GM11168 (cell line): ENCODE measurements at regions not wholly inside any gene's neighbourhood (a gene's known extent, or its start where the extent isn't known, plus 50 kb on each side); places are given as distances from the start of the nearest gene placed in this dataset.
"Not testable (repeated sequence)": the region's sequence is repeated elsewhere in the genome, so short reads cannot be mapped to it uniquely, and the experiment has no call there.

Experiments
- in situ Hi-C: fragments of 300-500 bp; cut with MboI; formaldehyde crosslinking; loops from one replicate; pipeline ENCODE4 v1.12.0; 2022; ENCODE audit warnings: low sequenced_read_pairs; ENCODE audit not compliant: unreplicated experiment

DNA sequence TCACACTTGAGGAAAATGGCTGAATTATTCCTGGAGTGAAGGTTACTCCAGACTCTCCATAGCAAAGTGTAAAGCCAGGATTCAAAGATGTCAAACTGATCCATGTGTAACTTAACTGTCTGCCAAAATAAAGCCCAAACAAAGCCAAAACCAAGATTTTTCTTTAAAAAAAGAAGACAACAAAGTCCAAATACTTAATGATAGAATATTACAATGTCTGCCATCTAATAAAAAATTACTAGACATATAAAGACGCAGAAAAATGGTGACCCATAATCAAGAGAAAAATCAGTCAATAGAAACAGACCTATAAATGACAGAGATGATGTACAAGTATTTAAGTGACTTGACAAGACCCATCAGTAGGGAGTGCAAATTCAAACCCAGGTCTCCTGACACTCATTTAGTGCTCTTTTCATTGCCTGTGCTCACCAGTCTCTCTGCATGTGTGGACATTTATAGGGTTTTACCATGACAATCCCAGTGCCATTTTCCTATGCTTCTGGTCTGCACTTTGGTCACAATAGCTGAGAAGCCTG lies 85.1 kb upstream of the HES1 start:
- in situ Hi-C loops: no loop called here

DNA sequence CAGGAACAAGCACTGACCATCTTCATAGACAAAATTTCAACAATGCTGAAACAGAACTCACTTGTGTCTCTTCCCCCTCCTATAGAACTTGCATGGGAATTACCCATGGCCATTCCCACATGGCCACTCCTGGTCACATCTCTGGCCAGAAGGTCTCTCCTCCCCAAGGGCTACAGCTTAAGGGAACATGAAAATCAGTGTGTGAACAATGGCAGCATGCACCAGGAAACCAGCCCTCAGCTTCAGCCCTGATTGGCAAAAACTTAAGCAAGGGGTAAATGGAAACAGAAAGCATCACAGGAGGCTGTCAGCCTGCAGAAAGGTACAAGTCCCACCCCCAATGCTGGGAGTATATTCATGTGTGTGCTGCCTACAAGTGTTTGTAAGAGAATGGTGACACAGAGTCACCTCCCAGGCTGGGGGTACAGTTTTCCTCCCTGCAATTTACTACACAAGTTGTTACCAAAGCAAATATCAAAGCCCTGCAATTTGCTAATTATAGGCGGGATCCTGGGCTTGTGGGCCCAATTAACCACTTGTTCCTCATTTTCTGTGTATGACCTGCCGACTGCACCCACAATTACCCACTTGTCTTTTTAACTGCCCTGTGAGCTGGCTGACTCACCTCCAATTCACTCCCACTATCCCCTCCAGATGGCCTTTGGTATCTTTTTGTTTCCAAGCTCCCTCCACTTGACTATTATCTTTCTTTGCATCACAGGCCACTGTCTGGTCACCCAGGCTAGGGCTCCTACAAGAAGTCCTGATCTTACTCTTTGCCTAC lies 84.4 kb upstream of the HES1 start:
- in situ Hi-C loops: no loop called here

DNA sequence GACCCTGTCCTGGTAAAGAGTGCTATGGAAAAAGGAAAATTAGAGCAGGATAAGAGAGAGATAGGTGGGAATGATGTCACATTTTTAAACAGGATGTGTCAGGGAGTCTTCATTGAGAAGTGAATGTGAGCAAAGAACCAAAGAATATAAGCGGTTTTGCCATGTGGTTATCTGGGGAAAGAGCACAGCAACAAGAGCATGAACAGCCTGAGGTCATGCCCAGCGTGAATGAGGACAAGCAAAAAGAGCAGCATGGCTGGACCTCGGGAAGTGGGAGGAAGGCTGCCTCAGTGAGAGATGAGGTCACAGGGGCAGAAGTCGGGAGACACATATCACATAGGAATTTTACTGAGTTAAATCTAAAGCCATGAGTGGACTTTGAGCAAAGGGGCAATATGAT lies 82.8 kb upstream of the HES1 start:
- in situ Hi-C loops: no loop called here

DNA sequence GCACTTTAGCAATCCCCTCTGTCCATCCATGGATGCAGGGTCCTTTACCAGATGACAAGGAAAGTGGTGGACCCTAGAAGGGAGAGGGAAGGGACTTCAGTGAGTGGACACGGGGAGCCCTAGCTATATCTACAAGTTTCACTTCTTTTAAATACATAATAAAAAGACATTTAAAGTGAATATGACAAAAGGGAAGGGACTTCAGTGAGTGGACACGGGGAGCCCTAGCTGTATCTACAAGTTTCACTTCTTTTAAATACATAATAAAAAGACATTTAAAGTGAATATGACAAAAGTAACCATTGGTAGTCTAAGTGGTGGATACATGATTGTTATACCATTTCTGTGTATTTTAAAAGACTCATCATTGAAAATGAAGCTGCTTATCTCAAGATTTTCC lies 81.9 kb upstream of the HES1 start:
- in situ Hi-C loops: no loop called here

DNA sequence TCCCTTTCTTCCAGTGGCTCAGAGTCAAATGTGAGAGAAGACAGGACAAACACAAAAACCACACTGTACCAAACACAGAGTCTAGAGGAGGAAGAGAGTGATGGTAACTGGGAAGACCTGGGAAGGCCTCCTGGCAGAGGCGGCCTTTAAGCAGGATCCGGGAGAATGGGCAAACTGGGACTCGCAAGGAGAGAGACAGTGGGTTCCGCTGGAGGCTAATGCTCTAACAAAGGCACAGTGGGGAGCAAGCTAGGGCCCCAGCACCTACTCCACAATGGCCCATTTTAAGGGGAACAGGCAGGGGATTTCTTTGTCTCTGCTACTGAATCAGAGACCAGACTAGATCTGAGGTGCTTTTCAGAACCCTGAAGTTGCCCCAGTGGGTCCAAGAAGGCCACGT lies 81.4 kb upstream of the HES1 start:
- in situ Hi-C loops: no loop called here

DNA sequence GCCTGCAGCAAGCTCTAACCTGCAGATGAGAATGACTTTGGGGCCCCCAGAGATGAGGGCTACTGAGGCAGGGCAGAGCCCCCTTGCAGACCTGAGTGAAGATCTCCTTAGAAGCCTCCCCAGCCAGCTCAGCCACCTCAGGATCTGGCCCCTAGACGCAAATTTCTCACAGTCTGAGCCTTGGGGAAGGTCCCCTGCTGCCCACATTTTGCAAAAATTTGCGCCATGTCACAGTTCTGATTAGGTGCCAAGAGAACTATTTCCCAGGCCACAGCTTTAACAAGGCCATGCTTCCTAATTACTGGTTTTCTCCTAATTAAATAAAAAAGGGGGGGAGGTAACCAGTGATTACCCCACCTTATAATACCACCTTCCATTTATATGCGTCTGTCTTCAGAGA lies 81.0 kb upstream of the HES1 start:
- in situ Hi-C loops: no loop called here

DNA sequence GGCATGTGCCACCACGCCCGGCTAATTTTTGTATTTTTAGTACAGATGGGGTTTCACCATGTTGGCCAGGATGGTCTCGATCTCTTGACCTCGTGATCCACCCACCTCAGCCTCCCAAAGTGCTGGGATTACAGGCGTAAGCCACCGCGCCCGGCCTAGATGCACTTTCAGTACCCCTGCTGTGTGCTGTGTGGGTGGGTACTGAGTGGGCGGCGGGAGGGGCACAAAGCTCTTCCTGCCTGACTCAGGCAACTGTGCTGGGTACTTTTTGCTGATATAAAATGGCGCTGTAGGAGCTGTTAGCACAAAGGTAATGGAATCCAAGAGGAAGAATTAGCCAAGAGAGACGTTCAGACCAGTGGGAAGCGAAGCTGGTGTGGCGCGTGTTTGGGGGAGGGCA lies 79.6 kb upstream of the HES1 start:
- in situ Hi-C loops: not testable (repeated sequence)

DNA sequence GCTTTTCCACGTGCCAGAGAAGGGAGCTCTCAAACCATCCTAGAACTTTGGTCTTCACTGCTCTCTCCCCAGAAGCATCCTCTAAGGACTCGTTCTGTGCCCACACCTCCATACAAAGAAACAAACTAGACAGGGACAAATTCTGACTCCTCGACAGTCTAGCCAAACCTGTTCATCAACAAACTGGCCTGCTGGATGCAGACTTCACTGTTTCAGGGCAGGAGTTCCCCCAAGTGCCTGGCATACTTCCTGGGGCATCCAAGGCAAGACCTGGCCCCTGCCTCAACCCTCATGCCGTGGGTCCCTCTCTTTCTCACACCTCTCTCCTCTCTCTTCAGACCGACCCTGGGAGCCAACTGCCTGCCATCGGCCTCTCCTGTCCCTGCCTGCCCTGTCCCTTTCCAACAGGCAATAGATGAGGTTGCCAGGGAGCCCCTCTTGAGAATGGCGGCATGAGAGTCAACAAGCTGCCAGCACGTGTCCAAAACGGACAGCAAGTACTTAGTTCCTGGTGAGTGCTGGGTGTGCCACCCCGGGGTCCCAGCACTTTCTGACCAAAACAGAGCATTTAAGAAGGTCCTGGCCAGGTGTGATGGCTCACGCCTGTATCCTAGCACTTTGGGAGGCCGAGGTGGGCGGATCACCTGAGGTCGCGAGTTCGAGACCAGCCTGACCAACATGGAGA lies 79.1 kb upstream of the HES1 start:
- in situ Hi-C loops: no loop called here

DNA sequence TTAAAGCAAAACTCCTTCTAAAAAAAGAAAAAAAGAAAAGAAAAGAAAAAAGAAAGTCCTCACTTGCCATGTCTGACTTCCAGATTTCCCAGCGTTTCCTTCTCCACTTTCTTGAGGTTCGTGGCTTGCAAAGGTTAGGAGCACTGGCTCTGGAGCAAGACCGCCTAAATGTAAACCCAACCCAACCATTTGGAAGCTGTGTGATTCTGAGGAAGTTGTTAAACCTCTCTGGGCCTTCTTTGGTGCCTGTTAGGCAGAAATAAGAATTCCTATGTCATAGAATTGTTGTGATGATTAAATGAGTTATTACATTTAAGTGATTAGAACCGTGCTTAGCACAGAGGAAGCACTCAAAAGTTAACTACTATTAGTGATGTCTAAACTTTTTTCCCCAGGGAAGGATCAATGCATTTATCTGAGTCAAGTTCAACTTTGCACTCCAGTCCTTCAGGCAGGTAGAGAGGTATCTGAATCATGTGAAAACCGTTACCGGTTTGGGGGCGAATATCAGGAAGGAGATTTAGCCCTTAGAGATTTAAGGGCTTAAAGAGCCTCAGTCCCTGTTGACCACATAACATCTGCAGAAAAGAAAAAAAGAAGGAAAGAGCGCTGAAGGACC lies 78.3 kb upstream of the HES1 start:
- in situ Hi-C loops: no loop called here

DNA sequence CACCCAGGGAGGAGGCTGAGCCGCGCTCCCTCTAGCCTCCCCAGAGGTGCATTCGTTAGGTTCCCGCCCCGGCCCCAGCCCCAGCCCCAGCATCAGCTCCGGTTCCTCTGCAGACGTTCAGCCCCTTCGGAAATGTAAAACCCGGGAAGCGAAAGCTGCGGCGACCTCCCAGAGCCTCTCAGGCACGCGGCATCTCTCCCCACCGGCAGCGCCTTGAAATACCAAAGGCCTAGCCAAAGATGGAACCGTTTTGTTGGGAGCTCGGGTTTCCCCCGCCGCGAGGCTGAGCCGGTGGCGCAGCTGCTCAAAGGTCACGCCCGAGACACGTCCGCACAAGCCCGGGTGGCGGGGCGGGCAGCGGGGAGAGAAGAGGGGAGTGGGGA lies 77.8 kb upstream of the HES1 start:
- in situ Hi-C loops: no loop called here

DNA sequence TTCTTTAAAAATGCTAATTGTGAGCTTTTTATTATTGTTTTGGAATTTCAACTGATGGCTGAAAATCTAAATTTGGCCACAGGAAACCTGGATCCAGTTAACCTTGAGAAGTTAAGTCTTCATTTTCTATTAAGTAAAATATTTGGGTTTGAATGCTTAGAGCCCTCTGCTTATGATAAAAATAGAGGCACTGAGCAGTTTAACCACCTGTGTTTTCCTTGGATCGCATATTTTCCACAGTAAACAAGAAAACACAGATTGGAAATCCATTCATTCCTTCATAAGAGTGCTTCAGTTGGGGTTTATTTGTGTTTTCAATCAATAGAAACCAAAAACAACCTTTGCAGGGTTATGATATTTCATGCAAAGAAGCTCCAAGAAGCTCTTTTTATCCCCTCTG lies 77.2 kb upstream of the HES1 start:
- in situ Hi-C loops: no loop called here

DNA sequence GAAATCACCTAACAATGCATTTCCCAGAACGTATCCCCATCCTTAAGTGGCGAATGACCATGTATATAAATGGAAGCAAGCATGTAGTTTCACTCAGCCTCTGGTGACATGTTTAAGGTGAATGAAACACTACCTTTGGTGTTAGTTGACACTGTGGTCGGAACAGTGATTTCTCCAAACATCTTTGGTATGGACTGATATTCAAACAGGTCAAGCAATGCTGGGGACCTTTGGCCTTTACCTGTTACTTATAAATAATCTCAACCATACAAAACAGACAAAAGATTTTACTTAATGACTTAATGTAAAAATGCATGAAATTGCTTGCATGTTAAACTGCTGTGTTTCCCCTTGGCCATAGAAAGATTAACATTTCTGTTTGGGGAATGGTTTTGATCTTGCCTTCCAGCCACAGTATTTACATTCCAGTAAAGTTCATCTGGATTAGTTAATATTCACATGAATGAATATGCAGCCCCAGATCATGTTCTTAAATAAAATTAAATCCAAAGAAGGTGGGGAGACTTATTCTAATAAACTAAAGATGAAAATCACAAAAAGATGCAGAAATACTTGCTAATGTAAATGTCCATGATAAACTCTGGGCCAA lies 74.4 kb upstream of the HES1 start:
- in situ Hi-C loops: no loop called here

DNA sequence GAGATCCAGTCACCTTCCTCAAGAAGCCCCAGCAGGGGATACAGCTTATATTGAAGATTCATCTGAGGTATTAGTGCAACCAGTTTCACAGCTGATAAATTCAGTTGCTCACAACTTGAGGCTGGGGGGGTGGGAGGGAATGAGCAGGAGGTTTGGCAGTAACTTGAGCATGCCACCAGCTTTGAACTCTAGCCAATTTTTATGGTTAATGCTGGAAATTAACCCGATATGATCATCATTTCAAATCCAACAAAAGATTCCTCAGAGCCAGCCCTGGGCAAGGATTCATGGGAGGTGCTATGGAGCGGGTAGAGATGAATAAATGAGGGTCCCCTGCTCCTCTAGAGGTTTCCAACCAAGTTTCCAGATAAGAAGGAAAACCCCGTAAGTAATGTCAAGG lies 73.1 kb upstream of the HES1 start:
- in situ Hi-C loops: no loop called here

DNA sequence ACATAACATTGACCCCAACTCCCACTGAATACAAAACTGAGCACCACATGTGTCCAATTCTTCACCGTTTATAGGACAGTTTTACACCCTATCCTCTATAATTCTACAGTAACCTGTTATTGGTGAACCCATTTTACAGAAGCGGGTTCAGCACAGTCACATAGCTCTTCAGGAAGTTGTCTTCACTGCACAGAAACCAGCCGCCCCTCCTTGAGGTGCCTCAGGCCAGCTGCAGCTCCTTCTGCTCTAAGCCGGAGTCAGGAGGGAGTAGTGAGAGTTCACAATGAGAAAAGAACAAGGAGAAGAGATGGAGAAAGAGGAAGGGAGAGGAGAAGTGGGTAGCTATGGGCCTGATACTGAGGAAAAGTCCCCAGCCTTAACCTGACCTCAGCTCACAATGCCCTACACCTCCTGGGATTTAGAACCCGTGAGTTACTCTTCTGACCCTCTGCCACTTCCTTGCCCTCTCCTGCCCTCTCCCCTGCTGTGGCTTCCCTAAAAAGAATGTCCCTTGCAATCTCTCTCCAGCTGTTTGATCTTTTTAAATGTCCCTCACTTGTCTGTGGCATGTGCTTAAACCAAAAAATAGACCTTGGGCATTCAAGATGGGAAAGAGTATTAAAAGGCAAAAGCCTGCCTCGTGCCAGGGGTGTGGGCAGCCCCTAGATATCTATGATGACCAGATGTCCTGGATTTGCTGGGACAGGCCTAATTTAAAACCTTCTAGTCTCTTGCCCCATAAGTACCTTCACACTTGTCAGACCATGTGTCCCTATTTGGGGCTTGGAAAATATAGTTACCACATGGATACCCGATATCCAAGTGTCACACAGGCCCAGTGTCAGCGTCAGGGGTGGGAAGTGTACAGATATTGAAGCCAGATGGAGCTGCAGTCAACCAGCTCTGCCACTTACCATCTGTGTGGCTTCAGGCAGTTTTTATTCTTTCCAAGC lies 71.3 kb upstream of the HES1 start:
- in situ Hi-C loops: no loop called here

DNA sequence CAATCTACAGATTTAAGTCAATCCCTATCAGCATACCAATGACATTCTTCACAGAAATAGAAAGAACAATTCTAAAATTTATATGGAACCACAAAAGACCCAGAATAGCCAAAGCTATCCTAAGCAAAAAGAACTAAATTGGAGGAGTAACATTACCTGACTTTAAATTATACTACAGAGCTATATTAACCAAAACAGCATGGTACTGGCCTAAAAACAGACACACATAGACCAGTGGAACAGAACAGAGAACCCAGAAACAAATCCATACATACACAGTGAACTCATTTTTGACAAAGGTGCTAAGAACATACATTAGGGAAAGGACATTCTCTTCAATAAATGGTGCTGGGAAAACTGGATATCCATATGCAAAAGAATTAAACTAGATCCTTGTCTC lies 68.6 kb upstream of the HES1 start:
- in situ Hi-C loops: not testable (repeated sequence)

DNA sequence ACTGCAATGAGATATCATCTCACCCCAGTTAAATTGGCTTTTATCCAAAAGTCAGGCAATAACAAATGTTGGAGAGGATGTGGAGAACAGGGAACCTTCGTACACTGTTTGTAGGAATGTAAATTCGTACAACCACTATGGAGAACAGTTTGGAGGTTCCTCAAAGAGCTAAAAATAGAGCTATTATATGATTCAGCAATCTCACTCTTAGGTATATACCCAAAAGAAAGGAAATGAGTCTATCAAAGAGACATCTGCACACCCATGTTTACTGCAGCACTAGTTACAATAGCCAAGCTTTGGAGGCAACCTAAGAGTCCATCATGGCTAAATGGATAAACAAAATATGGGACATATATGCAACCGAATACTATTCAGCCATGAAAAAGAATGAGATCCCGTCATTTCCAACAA lies 68.0 kb upstream of the HES1 start:
- in situ Hi-C loops: no loop called here

DNA sequence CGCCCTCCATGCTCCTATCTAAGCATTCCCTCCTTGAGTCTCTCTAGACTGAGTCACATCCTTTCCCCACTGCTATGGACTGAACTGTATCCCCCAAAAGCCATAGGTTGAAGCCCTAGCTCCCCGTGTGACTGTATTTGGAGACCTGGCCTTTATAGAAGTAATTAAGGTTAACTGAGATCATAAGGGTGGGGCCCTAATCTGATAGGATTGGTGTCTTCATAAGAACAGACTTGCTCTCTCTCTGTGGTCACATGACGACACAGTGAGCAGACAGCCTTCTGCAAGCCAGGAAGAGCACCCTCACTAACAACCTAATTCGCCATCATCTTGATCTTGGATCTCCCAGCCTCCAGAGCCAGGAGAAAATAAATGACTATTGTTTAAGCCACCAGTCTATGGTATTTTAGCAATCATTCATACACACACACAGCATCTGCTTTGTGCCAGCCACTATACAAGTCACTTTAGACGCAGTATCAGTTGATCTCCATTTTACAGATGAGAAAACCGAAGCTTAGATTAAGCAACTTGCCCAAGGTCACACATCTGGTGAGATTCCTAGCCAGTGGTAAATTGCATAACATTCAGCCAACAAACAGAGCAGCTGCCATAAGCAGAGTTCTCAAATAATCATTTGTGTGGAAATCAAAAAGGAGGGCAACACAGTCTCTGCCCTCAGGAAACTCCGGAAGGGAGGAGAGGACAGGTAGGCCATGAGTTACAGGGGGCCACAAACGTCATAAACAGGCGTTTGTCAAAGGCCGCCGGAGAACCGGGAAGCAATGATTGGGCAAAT lies 66.3 kb upstream of the HES1 start:
- in situ Hi-C loops: no loop called here

DNA sequence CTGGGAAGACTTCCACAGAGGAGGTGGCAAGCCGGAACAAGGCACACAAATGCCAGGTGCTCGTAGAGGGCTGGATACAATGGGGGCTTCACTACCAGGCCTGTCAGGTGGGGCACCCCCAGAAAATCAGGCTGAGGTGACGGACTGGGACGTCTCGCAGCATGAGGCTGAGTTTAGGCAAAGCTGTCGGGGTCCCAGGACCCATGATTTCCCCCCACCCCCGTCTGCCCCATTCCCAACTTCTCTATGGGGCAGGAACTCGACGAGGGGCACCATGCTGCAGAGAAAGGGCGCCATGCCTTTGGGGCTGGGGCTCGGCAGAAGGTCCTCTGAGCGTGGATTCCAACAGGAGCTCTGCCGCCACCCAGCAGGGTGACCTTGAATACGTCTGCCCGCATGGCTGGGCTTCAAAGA lies 65.7 kb upstream of the HES1 start:
- in situ Hi-C loops: no loop called here
